Stimulated activated CD8-positive, alpha-beta memory T cell treated with anti-CD3 and anti-CD28 coated beads, Interleukin-4, amount 100 ng/mL, for 4 hours (primary cell): ENCODE measurements at regions not wholly inside any gene's neighbourhood (a gene's known extent, or its start where the extent isn't known, plus 50 kb on each side); places are given as distances from the start of the nearest gene placed in this dataset.
"Not testable (repeated sequence)": the region's sequence is repeated elsewhere in the genome, so short reads cannot be mapped to it uniquely, and the experiment has no call there.

Source experiments
- DNase-seq, 2 donors: peaks; one replicate each; pipeline ENCODE4 v3.0.0-alpha.2; 2020; ENCODE audit warnings: low read depth in 2 of 2, low spot score in 1 of 2

GRCh38 chr10:123269675-123270074, 115.5 kb downstream of the BUB3 start:
- no peak for DNase-seq

- no peak for DNase-seq
Measured at GRCh38 chr10:123270221-123270620, 116.0 kb downstream of the BUB3 start.

GRCh38 chr10:123270806-123271205, 116.6 kb downstream of the BUB3 start:
- DNase-seq: no peak

- no peak for DNase-seq
Measured at GRCh38 chr10:123272171-123272570, 118.0 kb downstream of the BUB3 start.

- DNase-seq: no peak
Measured at GRCh38 chr10:123274306-123275135, 120.3 kb downstream of the BUB3 start.

- no peak for DNase-seq
Measured at GRCh38 chr10:123275136-123275564, 120.9 kb downstream of the BUB3 start.

- no peak for DNase-seq
Measured at GRCh38 chr10:123278445-123278844, 124.2 kb downstream of the BUB3 start.

GRCh38 chr10:123283371-123283770, 129.2 kb downstream of the BUB3 start:
- not testable (repeated sequence) for DNase-seq

GRCh38 chr10:123284022-123284421, 129.8 kb downstream of the BUB3 start:
- DNase-seq: no peak

GRCh38 chr10:123287594-123288247, 133.5 kb downstream of the BUB3 start:
- DNase-seq: no peak

GRCh38 chr10:123289432-123289831, 135.2 kb downstream of the BUB3 start:
- DNase-seq: no peak

- no peak for DNase-seq
Measured at GRCh38 chr10:123294109-123294508, 139.9 kb downstream of the BUB3 start.

GRCh38 chr10:123294886-123295285, 140.7 kb downstream of the BUB3 start:
- DNase-seq: no peak

- DNase-seq: no peak
Measured at GRCh38 chr10:123295644-123296043, 141.4 kb downstream of the BUB3 start.

- DNase-seq: no peak
Measured at GRCh38 chr10:123297175-123297574, 143.0 kb downstream of the BUB3 start.

- no peak for DNase-seq
Measured at GRCh38 chr10:123298583-123298982, 144.4 kb downstream of the BUB3 start.

- no peak for DNase-seq
Measured at GRCh38 chr10:123299598-123299997, 145.4 kb downstream of the BUB3 start.

- DNase-seq: no peak
Measured at GRCh38 chr10:123301077-123301857, 147.1 kb downstream of the BUB3 start.

GRCh38 chr10:123303581-123304337, 149.6 kb downstream of the BUB3 start:
- no peak for DNase-seq

GRCh38 chr10:123305671-123306070, 151.5 kb downstream of the BUB3 start:
- DNase-seq: no peak

GRCh38 chr10:123306290-123306689, 152.1 kb downstream of the BUB3 start:
- DNase-seq: no peak
